H9 (cell line): ENCODE measurements at regions not wholly inside any gene's neighbourhood (a gene's known extent, or its start where the extent isn't known, plus 50 kb on each side); places are given as distances from the start of the nearest gene placed in this dataset.

Experiments used
- DNase-seq: peaks from one replicate; pipeline ENCODE4 v3.0.0-alpha.2; 2017
- H2AFZ ChIP-seq: one replicate; pipeline ENCODE4 v1.6.1; 2013; ENCODE audit warnings: mild to moderate bottlenecking, low read length, control low read depth, moderate library complexity
- H2AK5ac ChIP-seq: 2 replicates; pipeline ENCODE4 v1.6.1; 2013; ENCODE audit warnings: low read length, control low read depth, mixed read lengths; ENCODE audit not compliant: insufficient read length
- H2BK120ac ChIP-seq: one replicate; pipeline ENCODE4 v1.6.1; 2013; ENCODE audit warnings: low read depth, mild to moderate bottlenecking, low read length, control low read depth, inconsistent platforms; ENCODE audit not compliant: poor library complexity, severe bottlenecking
- H2BK12ac ChIP-seq: 2 replicates; pipeline ENCODE4 v1.6.1; 2013; ENCODE audit warnings: low read length, control low read depth, mixed read lengths, low read depth; ENCODE audit not compliant: insufficient read length
- H2BK15ac ChIP-seq: 2 replicates; pipeline ENCODE4 v1.6.1; 2013; ENCODE audit warnings: low read depth, low read length, control low read depth
- H2BK20ac ChIP-seq: one replicate; pipeline ENCODE4 v1.6.1; 2013; ENCODE audit warnings: low read depth, mild to moderate bottlenecking, low read length, control low read depth, inconsistent platforms; ENCODE audit not compliant: poor library complexity, severe bottlenecking
- H2BK5ac ChIP-seq: 2 replicates; pipeline ENCODE4 v1.6.1; 2013; ENCODE audit warnings: low read length, control low read depth, mixed read lengths; ENCODE audit not compliant: insufficient read length
- H3K14ac ChIP-seq: 2 replicates; pipeline ENCODE4 v1.6.1; 2013; ENCODE audit warnings: low read length, control low read depth; ENCODE audit not compliant: insufficient read depth
- H3K18ac ChIP-seq: 2 replicates; pipeline ENCODE4 v1.6.1; 2013; ENCODE audit warnings: low read depth, mild to moderate bottlenecking, mixed read lengths, low read length, control low read depth; ENCODE audit not compliant: insufficient read length
- H3K23ac ChIP-seq: 2 replicates; pipeline ENCODE4 v1.6.1; 2013; ENCODE audit warnings: low read length, control low read depth, mixed read lengths, low read depth; ENCODE audit not compliant: insufficient read length
- H3K23me2 ChIP-seq: 2 replicates; pipeline ENCODE4 v1.6.1; 2013; ENCODE audit warnings: low read depth, mild to moderate bottlenecking, mixed read lengths, low read length, control low read depth; ENCODE audit not compliant: insufficient read length, poor library complexity, severe bottlenecking
- H3K27ac ChIP-seq: 2 replicates; pipeline ENCODE4 v1.5.1; 2013; ENCODE audit warnings: low read length, control low read depth, mixed read lengths, low read depth; ENCODE audit not compliant: insufficient read length
- H3K27me3 ChIP-seq: 2 replicates; pipeline ENCODE4 v1.6.1; 2013; ENCODE audit warnings: low read length, control low read depth, inconsistent platforms; ENCODE audit not compliant: insufficient read depth
- H3K4ac ChIP-seq: 2 replicates; pipeline ENCODE4 v1.6.1; 2013; ENCODE audit warnings: low read depth, mild to moderate bottlenecking, control low read depth, inconsistent platforms, low read length, moderate library complexity
- H3K4me1 ChIP-seq: 2 replicates; pipeline ENCODE4 v1.6.1; 2013; ENCODE audit warnings: low read length, control low read depth, inconsistent platforms; ENCODE audit not compliant: insufficient read depth
- H3K4me2 ChIP-seq: 2 replicates; pipeline ENCODE4 v1.6.1; 2013; ENCODE audit warnings: low read length, control low read depth, mixed read lengths; ENCODE audit not compliant: insufficient read length, insufficient read depth
- H3K56ac ChIP-seq: 2 replicates; pipeline ENCODE4 v1.6.1; 2013; ENCODE audit warnings: low read depth, mild to moderate bottlenecking, mixed read lengths, low read length, control low read depth; ENCODE audit not compliant: insufficient read length
- H3K79me1 ChIP-seq: 2 replicates; pipeline ENCODE4 v1.6.1; 2013; ENCODE audit warnings: low read depth, mild to moderate bottlenecking, moderate library complexity, low read length, control low read depth, inconsistent platforms; ENCODE audit not compliant: insufficient read depth, poor library complexity, severe bottlenecking
- H3K79me2 ChIP-seq: 2 replicates; pipeline ENCODE4 v1.6.1; 2013; ENCODE audit warnings: low read length, control low read depth, inconsistent platforms; ENCODE audit not compliant: insufficient read depth
- H3K9ac ChIP-seq: 2 replicates; pipeline ENCODE4 v1.6.1; 2013; ENCODE audit warnings: low read length, control low read depth, mixed read lengths; ENCODE audit not compliant: insufficient read length; ENCODE audit errors: extremely low read depth
- H3K9me3 ChIP-seq: one replicate; pipeline ENCODE4 v1.6.1; 2013; ENCODE audit warnings: low read depth, low read length, inconsistent platforms; ENCODE audit not compliant: control insufficient read depth
- H3T11ph ChIP-seq: one replicate; pipeline ENCODE4 v1.6.1; 2013; ENCODE audit warnings: mild to moderate bottlenecking, low read length, control low read depth, inconsistent platforms
- H4K20me1 ChIP-seq: one replicate; pipeline ENCODE4 v1.6.1; 2013; ENCODE audit not compliant: control insufficient read depth, insufficient read length, insufficient read depth
- H4K5ac ChIP-seq: 2 replicates; pipeline ENCODE4 v1.6.1; 2013; ENCODE audit warnings: low read depth, mild to moderate bottlenecking, mixed read lengths, low read length, control low read depth; ENCODE audit not compliant: insufficient read length
- H4K8ac ChIP-seq: replicated peaks from 2 replicates; pipeline ENCODE4 v1.6.1; 2013; ENCODE audit warnings: low read length, control low read depth, mixed read lengths, low read depth; ENCODE audit not compliant: insufficient read length
- H4K91ac ChIP-seq: 2 replicates; pipeline ENCODE4 v1.6.1; 2013; ENCODE audit warnings: low read depth, mild to moderate bottlenecking, moderate library complexity, mixed read lengths, low read length, control low read depth; ENCODE audit not compliant: insufficient read length
- H3K27ac Mint-ChIP-seq, 3 experiments: 2 replicates in 2 of 3; 3 replicates in 1 of 3; pipeline ENCODE4 v1.8.0; 2020 to 2021; ENCODE audit warnings: mixed read lengths in 3 of 3, mild to moderate bottlenecking in 1 of 3, moderate library complexity in 1 of 3
- H3K27me3 Mint-ChIP-seq: 2 replicates; pipeline ENCODE4 v1.8.0; 2021; ENCODE audit warnings: low read depth, mild to moderate bottlenecking, moderate library complexity, mixed read lengths
- H3K36me3 Mint-ChIP-seq, 3 experiments: 2 replicates in 2 of 3; 3 replicates in 1 of 3; pipeline ENCODE4 v1.8.0; 2020 to 2021; ENCODE audit warnings: low read depth in 3 of 3, mixed read lengths in 3 of 3; ENCODE audit not compliant: insufficient read depth in 1 of 3
- H3K4me1 Mint-ChIP-seq, 2 experiments: 2 replicates each; pipeline ENCODE4 v1.8.0; 2020; ENCODE audit warnings: mixed read lengths in 2 of 2
- H3K4me3 Mint-ChIP-seq, 2 experiments: 2 replicates in 1 of 2; 3 replicates in 1 of 2; pipeline ENCODE4 v1.8.0; 2020 to 2021; ENCODE audit warnings: mild to moderate bottlenecking in 2 of 2, mixed read lengths in 2 of 2, moderate library complexity in 1 of 2
- H3K9me3 Mint-ChIP-seq, 2 experiments: 2 replicates in 1 of 2; 3 replicates in 1 of 2; pipeline ENCODE4 v1.8.0; 2020; ENCODE audit warnings: mild to moderate bottlenecking in 2 of 2, mixed read lengths in 2 of 2, moderate library complexity in 1 of 2
- CTCF ChIP-seq: fragments of 200-600 bp; sonication (generic); conservative IDR thresholded peaks from 3 replicates; pipeline ENCODE4 v1.8.0; 2021; ENCODE audit warnings: antibody characterized with exemption, mild to moderate bottlenecking
- WGBS: extraction: QIAGEN DNeasy Blood & Tissue Kit; methylation state at CpG from one replicate; pipeline ENCODE4 v1.1.7; 2013; ENCODE audit warnings: missing lambda C conversion rate, low lambda C conversion rate, mixed read lengths; ENCODE audit not compliant: insufficient read length; ENCODE audit errors: extremely low coverage; 5-methylcytosine and 5-hydroxymethylcytosine counted together

GRCh38 chr18:39205565-39206195 lies 1640.1 kb upstream of the CELF4 start:
- Histone ChIP-seq H4K20me1 (no peaks in the 10 kb centered on the region), H4K91ac (no peak overlapping the region), H3K9me3 (no peaks in the 10 kb centered on the region), H3T11ph (no peak overlapping the region), H2BK15ac (no peak overlapping the region), H2AFZ (no peak overlapping the region), H3K23ac (no peak overlapping the region), H3K14ac (no peak overlapping the region), H4K5ac (no peak overlapping the region), H3K9ac (no peak overlapping the region), H2BK20ac (no peak overlapping the region), H2BK5ac (no peak overlapping the region), H2BK12ac (no peak overlapping the region), H3K4me2 (no peak overlapping the region), H3K27ac (no peak overlapping the region), H3K27me3 (no peaks in the 10 kb centered on the region), H4K8ac (no peak overlapping the region), H2BK120ac (no peak overlapping the region), H3K23me2 (no peaks in the 10 kb centered on the region), H3K4me1 (peaks cover 2% of the 10 kb centered on the region; the same call in 1 of the 2 replicates), H3K18ac (no peak overlapping the region), H3K4ac (no peak overlapping the region), H3K56ac (no peak overlapping the region), H3K79me1 (no peaks in the 10 kb centered on the region), H3K79me2 (no peaks in the 10 kb centered on the region), H2AK5ac (no peak overlapping the region)
- DNase-seq = no peak
- WGBS = no CpG with 5 or more reads among the region's 6 CpGs
- H3K27ac Mint-ChIP-seq = peak overlapping the region in 2 of 3 experiments; percentile 59 to 87; a peak in 2 of 7 replicates
- H3K4me1 Mint-ChIP-seq = peaks cover 0 to 4% of the 10 kb centered on the region in 2 experiments; a peak in 2 of 4 replicates
- H3K9me3 Mint-ChIP-seq = no peaks in the 10 kb centered on the region; a peak in 1 of 5 replicates
- H3K27me3 Mint-ChIP-seq = no peaks in the 10 kb centered on the region
- TF ChIP-seq CTCF = no peak
- H3K4me3 Mint-ChIP-seq = no peak overlapping the region
- H3K36me3 Mint-ChIP-seq = peaks cover 0 to 2% (median 0%) of the 10 kb centered on the region in 3 experiments; a peak in 1 of 7 replicates
